Esophagus squamous epithelium (tissue), 4 donors: ENCODE measurements at regions not wholly inside any gene's neighbourhood (a gene's known extent, or its start where the extent isn't known, plus 50 kb on each side); places are given as distances from the start of the nearest gene placed in this dataset.

Experiments used
- CTCF ChIP-seq, 6 experiments: fragments of 450-650 bp in 4 of 6; fragments of 200-600 bp in 2 of 6; sonication (generic) in 2 of 6; IDR thresholded peaks; one replicate each; pipeline ENCODE4 v1.5.1; 2016 to 2019; ENCODE audit warnings: antibody characterized with exemption in 6 of 6, mild to moderate bottlenecking in 4 of 6, moderate library complexity in 4 of 6
- POLR2A ChIP-seq, 4 donors: fragments of 450-650 bp; IDR thresholded peaks; one replicate each; pipeline ENCODE4 v1.6.1; 2017; ENCODE audit warnings: antibody characterized with exemption in 4 of 4, mild to moderate bottlenecking in 4 of 4, moderate library complexity in 3 of 4

- TF ChIP-seq CTCF (IDR thresholded peaks at IDR 0.05) (no peak), POLR2A (IDR thresholded peaks at IDR 0.05) (no peak)
Measured at GRCh38 chr14:65228436-65228835, 126.1 kb upstream of the MAX start.
